HG02870 (cell line): ENCODE measurements at regions not wholly inside any gene's neighbourhood (a gene's known extent, or its start where the extent isn't known, plus 50 kb on each side); places are given as distances from the start of the nearest gene placed in this dataset.

Experiments used
- ATAC-seq: cut with Tn5 transposase; IDR thresholded peaks from one replicate; pipeline ENCODE4 v1.9.1; 2021; ENCODE audit warnings: mild to moderate bottlenecking, moderate library complexity; ENCODE audit not compliant: unreplicated experiment

DNA sequence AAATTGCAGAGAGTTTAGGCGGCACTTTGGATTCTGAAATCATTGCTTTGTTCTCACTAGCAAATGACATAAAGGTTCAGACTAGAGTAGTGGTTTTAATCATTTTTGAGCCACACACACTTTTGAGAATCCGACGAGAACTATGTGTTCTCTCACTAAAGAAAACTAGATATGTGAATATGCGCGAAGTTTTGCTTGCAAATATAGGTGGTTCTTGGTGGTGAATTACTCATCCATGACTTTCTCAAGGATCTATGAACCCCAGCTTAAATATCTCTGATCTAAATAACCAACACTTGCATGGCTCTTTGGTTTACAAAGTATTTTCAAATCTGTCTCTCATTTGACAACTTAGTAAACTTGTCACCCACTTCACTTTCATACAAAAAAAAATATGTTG, 54.8 kb downstream of the NOG start:
- no peak for ATAC-seq

GRCh38 chr17:56648806-56649205, 55.3 kb downstream of the NOG start:
- ATAC-seq, result no peak

GRCh38 chr17:56652628-56653027, 59.1 kb downstream of the NOG start:
- no peak for ATAC-seq

GRCh38 chr17:56653877-56654276, 60.4 kb downstream of the NOG start:
- peak; percentile 93 for ATAC-seq

DNA sequence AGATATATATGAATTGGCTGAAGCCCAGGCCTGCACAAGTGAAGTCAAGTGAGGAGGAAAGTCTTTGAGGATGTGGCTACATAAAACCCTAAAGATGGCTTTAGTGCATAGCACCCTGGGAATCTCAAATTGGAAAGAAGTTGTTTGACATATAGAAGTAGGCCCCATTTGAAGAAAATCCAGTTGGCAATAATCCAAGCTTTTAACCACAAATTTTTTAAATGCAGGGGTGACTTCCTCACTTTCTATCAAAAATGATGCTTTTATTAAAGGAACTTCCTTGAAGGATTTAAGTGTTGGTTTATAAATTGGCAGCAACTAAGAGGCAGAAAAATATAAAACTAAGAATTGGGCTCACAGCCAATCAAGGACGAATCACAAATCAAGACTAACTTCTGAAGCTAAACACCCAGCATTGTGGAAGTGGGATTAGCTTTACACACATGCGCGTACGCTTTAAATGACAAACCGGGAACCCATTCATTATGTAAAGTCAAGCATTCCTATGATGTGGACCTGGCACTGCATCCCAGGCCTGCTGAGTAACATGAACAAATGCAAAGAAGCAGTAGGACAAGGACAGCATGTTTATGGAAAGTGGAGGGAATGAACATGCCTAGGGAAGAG, 63.3 kb downstream of the NOG start:
- ATAC-seq, result no peak

- ATAC-seq, result no peak
Measured at GRCh38 chr17:56658648-56659047, 65.1 kb downstream of the NOG start.

GRCh38 chr17:56659622-56660021, 66.1 kb downstream of the NOG start:
- no peak for ATAC-seq

- ATAC-seq, result no peak
Measured at GRCh38 chr17:56661906-56662305, 68.4 kb downstream of the NOG start.

DNA sequence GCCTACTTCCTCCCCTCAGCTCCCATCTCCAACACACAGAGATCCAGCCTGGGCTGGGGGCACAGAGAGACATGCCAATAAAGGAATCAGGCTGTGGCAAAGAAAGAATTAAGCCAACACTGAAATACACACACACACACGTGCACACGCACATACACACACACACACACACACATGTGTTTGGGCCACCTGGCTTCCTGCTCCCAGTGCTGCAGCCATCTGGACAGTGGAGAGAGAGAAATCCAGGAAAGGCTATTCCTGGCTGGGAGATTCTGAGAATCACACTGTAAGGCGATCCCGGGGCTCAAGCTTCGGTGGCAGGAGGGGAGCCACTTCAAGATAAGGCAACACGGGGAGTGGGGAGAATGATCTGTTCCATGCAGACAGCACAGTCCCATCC, 72.4 kb downstream of the NOG start:
- ATAC-seq, result no peak

DNA sequence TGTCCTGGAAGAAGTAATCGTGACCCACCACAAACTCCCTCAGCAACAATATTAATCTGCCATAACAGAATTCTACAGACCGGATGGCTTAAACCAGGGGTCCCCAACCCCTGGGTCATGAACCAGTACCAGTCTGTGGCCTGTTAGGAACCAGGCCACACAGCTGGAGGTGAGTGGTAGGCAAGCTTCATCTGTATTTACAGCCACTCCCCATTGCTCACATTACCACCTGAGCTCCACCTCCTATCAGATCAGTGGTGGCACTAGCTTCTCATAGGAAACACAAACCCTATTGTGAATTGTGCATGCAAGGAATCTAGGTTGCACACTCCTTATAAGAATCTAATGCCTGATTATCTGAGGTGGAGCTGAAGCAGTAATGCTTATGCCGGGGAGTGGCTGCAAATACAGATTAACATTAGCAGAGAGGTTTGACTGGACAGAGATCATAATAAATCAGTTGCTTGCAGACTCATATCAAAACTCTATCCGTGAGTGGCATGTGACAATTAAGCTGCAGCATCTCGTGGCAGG, 74.5 kb downstream of the NOG start:
- ATAC-seq, result no peak

DNA sequence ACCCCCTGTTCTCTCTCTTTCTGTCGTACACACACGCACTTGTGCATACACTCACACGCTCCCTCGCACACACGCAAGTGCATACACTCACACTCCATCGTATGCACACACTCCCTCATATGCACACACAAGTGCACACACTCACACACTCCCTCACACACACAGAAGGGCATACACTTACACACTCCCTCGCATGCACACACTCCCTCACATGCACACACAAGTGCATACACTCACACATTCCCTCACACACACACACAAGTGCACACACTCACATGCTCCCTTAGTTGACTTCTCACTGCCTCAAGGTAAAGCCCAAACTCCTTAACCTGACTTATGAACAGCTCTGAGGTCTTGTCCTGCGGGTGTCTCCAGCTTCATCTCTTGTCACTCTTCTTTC, 78.7 kb downstream of the NOG start:
- no peak for ATAC-seq

DNA sequence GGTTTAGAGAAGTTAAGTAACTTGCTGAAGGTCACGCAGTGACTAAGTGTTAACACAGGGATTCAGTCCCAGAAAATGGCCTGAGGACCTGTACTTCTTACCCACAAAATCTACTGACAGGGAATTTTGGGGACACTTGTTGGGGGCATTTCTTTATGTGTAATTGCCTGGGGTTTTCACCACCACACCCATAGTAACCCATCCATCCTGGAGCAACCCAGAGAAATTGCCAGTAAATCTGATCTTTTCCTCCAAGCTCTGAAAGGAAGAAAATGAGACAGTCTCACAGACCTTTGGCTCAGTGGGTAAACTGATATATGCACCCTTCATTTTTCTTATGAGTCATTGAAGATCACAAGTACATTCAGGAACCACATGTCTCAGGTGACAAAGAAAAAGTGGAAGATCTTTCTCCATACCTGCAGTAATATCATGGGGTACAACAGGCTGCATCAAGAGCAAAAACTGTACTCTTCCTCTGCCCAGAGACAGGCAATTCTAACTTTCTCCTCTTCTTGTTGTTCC, 81.0 kb downstream of the NOG start:
- ATAC-seq, result no peak

DNA sequence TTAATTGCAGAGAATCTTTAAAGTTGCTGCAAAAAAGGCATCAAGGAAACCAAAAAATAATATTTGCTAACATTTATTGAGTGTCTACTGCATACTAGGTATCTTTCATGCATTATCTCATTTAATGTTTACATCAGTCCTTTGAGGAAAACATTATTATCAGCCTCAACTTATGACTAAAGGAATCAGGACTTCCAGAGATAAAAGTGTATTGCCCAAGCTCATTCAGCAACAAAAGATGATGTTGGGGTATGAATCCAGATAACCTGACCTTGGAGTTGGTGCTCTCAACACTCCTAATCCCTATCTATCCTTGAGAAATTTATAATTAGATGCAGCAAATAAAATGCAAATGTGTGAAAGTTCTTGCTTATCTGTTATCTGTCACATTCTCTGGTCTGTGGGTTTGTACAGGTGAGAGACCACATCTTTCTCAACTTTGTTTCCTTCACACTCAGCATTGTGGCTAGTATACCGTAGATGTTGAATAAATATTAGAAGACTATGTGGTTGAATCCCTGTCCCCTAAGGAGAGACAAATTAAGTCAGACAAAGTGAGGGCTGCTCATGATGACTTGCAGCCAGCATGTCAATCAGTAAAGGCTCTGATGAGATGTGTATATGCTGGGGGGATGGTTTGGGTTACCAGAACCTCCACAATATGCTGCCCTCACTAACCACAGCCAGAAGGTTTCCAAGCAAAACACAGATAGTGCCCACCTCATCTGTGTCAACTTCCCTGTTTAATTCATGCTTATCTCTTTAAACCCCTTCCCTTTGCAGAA, 82.6 kb downstream of the NOG start:
- ATAC-seq, result no peak

DNA sequence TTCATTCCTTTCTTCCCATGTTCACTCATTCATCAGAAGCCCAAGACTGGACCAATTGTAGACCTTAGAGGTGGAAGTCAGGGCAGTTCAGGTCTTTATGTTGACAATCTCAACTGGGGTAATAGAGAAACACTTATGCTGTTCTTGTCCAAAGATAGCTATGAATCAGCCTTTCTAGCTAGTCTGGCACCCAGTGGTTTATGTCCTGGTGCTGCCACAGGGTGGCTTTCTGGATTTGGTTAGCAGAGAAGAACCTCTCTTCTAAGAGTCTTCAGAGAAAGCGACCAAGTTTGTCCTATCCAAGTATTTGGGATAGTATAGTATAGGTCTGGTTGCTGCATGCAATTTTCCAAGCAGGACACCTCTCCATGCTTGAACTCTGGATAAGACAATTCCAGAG, 83.3 kb downstream of the NOG start:
- no peak for ATAC-seq

DNA sequence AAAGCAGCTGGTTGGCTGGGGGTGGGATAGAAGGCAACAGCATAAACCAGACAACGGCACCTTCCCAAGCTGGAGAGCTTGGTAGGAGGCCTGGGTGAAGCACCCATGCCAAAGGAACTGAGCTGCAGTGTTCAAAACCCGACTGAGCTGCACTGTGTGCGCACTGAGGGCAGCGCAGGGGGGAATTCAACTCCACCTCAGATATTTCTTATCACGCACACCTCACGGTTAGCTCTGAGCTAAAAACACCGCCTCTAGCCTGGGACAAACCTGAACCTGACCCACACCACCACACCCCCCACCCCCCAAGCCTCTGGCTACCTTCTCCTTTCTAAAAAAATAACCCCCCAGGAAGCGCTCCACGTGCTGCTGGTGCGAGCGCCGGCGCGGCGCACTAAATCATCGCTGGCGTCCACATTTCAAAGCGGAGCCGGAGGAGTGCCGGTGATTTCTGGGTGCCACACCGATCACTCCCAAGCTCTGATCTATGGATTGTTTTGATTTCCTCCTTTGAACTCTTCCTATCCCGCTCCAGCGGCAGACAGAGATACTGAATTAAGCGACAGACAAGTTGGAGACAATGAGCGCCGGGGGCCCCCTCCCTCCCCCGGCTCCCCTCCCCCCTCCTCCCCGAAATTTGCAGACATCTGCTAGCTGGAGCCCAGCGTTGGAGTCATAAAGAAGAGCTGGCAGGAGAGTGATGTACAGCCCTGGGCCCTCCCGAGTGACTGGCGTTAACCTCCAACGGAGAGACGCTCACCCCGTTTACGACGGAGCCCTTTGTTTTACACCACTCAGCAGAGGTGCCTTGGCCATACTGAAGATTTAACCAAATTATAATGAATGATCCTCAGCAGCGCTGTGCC, 85.0 kb downstream of the NOG start:
- ATAC-seq, result no peak

- no peak for ATAC-seq
Measured at GRCh38 chr17:56679115-56679776, 85.7 kb downstream of the NOG start.

DNA sequence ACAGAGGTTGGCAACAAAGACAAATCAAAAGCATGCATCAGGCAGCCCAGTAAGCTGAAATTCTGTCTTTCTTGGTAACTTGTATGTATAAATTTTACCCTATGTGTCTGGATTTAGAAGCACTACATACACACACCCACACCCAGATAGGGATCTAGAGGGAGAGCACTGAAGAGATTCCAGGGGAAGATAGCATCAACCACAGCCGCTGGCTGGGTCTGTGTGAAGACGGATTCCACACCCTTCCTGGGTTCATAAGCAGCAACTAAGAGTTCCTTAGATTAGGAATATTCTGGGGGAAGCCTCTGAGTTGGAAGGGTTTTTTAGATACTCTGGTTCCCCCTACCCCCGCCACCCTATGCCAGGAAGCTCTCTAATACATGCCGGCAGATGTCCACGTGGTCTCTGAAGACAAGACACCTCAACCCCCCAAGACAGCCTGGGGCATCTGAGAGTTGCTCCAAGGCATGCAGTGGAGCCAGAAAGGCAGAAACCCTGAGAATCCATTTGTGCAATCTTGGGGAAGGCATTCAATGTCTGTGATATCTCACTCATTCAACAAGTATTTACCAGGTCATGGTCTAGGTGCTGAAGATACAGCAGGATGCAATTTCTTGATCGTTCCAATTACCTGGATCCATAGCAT, 86.4 kb downstream of the NOG start:
- no peak for ATAC-seq

DNA sequence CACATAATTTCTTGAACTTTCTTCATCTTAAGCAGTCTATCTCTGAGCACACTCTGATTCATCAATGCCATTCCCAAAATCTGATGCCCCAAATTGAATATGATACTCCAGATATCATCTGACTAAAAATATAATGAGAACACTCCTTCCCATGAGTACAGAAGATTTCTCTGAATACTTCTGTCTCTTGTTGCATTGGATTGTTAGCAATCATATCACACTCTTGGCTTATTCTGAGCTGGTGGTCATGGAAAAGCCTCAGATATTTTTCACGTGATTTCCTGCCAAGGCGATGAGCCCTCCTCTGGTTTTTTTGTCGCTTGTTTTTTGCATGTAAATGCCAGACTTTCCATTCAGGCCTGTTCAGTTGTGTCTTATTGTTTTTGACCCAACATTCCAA, 87.2 kb downstream of the NOG start:
- no peak for ATAC-seq

GRCh38 chr17:56681561-56682266, 88.2 kb downstream of the NOG start:
- ATAC-seq, result peak; percentile 67

DNA sequence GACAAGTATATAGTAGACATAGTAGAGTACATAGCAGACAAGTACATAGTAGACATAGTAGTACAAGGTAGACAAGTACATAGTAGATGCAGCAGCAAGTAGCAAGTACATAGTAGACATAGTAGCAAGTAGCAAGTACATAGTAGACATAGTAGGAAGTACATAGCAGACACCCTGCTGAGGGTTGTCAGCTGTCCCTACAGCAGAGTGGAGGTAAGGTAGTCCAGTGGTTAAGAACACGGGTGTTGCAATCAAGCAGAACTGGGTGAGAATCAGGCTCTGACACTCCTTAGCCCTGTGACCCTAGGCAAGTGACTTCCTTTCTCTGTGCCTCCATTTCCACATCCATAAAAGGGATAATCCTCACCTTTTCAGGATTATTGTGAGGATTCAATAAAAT, 94.7 kb downstream of the NOG start:
- no peak for ATAC-seq
